ENCODE measurements at regions not wholly inside any gene's neighbourhood (a gene's known extent, or its start where the extent isn't known, plus 50 kb on each side); places are given as distances from the start of the nearest gene placed in this dataset.

DNA sequence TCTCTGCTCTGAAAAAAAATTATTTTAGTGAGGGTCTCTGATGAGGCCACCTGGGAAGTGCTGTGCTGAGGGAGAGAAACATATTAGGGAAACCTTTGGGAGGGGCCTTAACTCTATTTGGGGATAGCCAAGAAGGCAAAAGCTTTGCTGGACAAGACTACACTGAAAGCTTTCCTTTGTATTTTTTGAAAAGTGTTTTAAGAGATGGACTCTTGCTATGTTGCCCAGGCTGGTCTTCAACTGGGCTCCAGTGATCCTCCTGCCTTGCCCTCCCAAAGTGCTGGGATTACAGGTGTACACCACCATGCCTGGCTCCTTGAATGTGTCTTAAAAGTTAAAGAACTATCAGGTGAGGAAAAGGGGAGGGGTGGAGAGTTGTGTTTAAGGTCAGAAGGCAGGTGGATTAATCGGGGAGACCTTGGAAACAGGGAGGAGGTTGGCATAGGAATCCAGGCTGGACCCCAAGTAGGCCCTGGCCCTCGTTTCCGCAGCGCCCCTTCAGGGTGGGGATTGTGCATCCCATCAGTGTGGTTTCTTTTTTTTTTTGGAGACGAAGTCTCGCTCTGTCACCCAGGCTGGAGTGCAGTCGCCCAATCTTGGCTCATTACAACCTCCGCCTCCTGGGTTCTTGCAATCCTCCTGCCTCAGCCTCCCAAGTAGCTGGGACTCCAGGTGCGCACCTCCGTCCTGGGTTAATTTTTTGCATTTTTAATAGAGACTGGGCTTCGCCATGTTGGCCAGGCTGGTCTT is 92.1 kb downstream of the MYCN start:
- peaks cover 10% of the 10 kb centered on the region in 2 donors for H3K4me1 ChIP-seq
- 94 to 97% methylated on average over 11 of the region's 11 CpGs for WGBS, 2 donors
- no peaks in the 10 kb centered on the region for H3K9me3 ChIP-seq
- H3K27me3 ChIP-seq: no peaks in the 10 kb centered on the region
- no peak for DNase-seq
- no peaks in the 10 kb centered on the region for H3K36me3 ChIP-seq
- intact Hi-C loops (cut with DNase I): no loop called here
- TF ChIP-seq POLR2A (IDR thresholded peaks at IDR 0.05) (no peak), CTCF (IDR thresholded peaks at IDR 0.05) (no peak)
- no peak overlapping the region for H3K4me3 ChIP-seq (replicated peaks in 1 of 3)
- no peak overlapping the region for H3K27ac ChIP-seq

- H3K4me3 ChIP-seq (replicated peaks in 1 of 3): no peak overlapping the region
- H3K9me3 ChIP-seq: no peaks in the 10 kb centered on the region
- no peak overlapping the region for H3K27ac ChIP-seq
- H3K36me3 ChIP-seq: no peaks in the 10 kb centered on the region
- 20 to 30% methylated on average over 8 of the region's 8 CpGs for WGBS, 2 donors
- H3K4me1 ChIP-seq: peaks cover 10% of the 10 kb centered on the region in 2 donors
- H3K27me3 ChIP-seq: no peaks in the 10 kb centered on the region
- intact Hi-C loops (cut with DNase I): no loop called here
- TF ChIP-seq POLR2A (IDR thresholded peaks at IDR 0.05) (no peak), CTCF (IDR thresholded peaks at IDR 0.05) (no peak)
- peak; percentile 77 to 86 for DNase-seq
These were observed 91.5 kb downstream of the MYCN start for GRCh38 chr2:16031848-16032159.

- intact Hi-C loops (cut with DNase I): no loop called here
- 68 to 79% methylated on average over 11 of the region's 11 CpGs for WGBS, 2 donors
- Histone ChIP-seq H3K4me3 (replicated peaks in 1 of 3) (no peak overlapping the region), H3K4me1 (peaks cover 10% of the 10 kb centered on the region in 2 donors), H3K9me3 (no peaks in the 10 kb centered on the region), H3K27ac (no peak overlapping the region), H3K27me3 (no peaks in the 10 kb centered on the region), H3K36me3 (no peaks in the 10 kb centered on the region)
- DNase-seq: no peak
- TF ChIP-seq POLR2A (IDR thresholded peaks at IDR 0.05) (no peak), CTCF (IDR thresholded peaks at IDR 0.05) (no peak)
These were observed 90.9 kb downstream of the MYCN start for GRCh38 chr2:16031058-16031847.

GRCh38 chr2:16030206-16031057 is 90.1 kb downstream of the MYCN start:
- intact Hi-C loops (cut with DNase I): no loop called here
- no peaks in the 10 kb centered on the region for H3K27me3 ChIP-seq
- TF ChIP-seq POLR2A (IDR thresholded peaks at IDR 0.05): no peak
- TF ChIP-seq CTCF (IDR thresholded peaks at IDR 0.05): no peak
- H3K36me3 ChIP-seq: no peaks in the 10 kb centered on the region
- WGBS, 2 donors: 79% methylated on average over 18 to 20 of the region's 24 CpGs
- H3K27ac ChIP-seq: no peak overlapping the region
- H3K9me3 ChIP-seq: no peaks in the 10 kb centered on the region
- H3K4me3 ChIP-seq (replicated peaks in 1 of 3): no peak overlapping the region
- no peak for DNase-seq
- H3K4me1 ChIP-seq: peaks cover 10% of the 10 kb centered on the region in 2 donors

All from thyroid gland (tissue), 4 donors.